ENCODE measurements at regions not wholly inside any gene's neighbourhood (a gene's known extent, or its start where the extent isn't known, plus 50 kb on each side); places are given as distances from the start of the nearest gene placed in this dataset.

GRCh38 chr3:159821736-159822135 lies 166.9 kb upstream of the IL12A start:
- TF ChIP-seq, protein P1, sequence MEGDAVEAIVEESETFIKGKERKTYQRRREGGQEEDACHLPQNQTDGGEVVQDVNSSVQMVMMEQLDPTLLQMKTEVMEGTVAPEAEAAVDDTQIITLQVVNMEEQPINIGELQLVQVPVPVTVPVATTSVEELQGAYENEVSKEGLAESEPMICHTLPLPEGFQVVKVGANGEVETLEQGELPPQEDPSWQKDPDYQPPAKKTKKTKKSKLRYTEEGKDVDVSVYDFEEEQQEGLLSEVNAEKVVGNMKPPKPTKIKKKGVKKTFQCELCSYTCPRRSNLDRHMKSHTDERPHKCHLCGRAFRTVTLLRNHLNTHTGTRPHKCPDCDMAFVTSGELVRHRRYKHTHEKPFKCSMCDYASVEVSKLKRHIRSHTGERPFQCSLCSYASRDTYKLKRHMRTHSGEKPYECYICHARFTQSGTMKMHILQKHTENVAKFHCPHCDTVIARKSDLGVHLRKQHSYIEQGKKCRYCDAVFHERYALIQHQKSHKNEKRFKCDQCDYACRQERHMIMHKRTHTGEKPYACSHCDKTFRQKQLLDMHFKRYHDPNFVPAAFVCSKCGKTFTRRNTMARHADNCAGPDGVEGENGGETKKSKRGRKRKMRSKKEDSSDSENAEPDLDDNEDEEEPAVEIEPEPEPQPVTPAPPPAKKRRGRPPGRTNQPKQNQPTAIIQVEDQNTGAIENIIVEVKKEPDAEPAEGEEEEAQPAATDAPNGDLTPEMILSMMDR (optimal IDR thresholded peaks at IDR 0.05 in 1 of 3, IDR thresholded peaks at IDR 0.05 in 1 of 3, conservative IDR thresholded peaks at IDR 0.05 in 1 of 3; ENCODE audit: extremely low read depth in 1 of 3, insufficient read depth in 2 of 3, low read length in 3 of 3), result no peak
- TF ChIP-seq EZH2 (IDR thresholded peaks at IDR 0.05; ENCODE audit: low read length), result no peak
- Histone ChIP-seq H3K4me1 (ENCODE audit: control insufficient read depth, extremely low read depth, insufficient read depth, low read length) (peaks cover 31% of the 10 kb centered on the region), H3K27me3 (ENCODE audit: control insufficient read depth, extremely low read depth, insufficient read depth, low read length) (no peaks in the 10 kb centered on the region), H3K36me3 (ENCODE audit: control insufficient read depth in 2 of 2, extremely low read depth in 1 of 2, insufficient read depth in 2 of 2, low read length in 2 of 2) (no peaks in the 10 kb centered on the region), H3K9me1 (ENCODE audit: control insufficient read depth, extremely low read depth, insufficient read depth, low read length) (peaks cover 4% of the 10 kb centered on the region), H3K27ac (ENCODE audit: control insufficient read depth, insufficient read depth, low read length) (no peak overlapping the region), H3K9me3 (ENCODE audit: control insufficient read depth, low read depth, low read length) (no peaks in the 10 kb centered on the region), H3K4me3 (ENCODE audit: control insufficient read depth in 2 of 3, extremely low read depth in 1 of 3, insufficient read depth in 2 of 3, low read depth in 1 of 3, low read length in 3 of 3) (no peak overlapping the region), H3K4me2 (ENCODE audit: control insufficient read depth, extremely low read depth, insufficient read depth, low read depth, low read length) (no peak overlapping the region), H3K9ac (ENCODE audit: control insufficient read depth, extremely low read depth, insufficient read depth, low read length) (no peak overlapping the region), H4K20me1 (ENCODE audit: control insufficient read depth, extremely low read depth, insufficient read depth, low read length) (no peaks in the 10 kb centered on the region), H3K79me2 (ENCODE audit: control insufficient read depth, insufficient read depth, low read length) (peaks cover 68% of the 10 kb centered on the region), H2AFZ (ENCODE audit: control insufficient read depth, low read length) (no peak overlapping the region)
- dilution Hi-C loops (cut with MboI; ENCODE audit: extremely low pct_ligation_motif_present, low sequenced_read_pairs), result no loop called here
- FAIRE-seq (no peak), DNase-seq (ENCODE audit: low read depth, low spot score) (no peak)

- H3K36me3 ChIP-seq (ENCODE audit: control insufficient read depth in 2 of 2, extremely low read depth in 1 of 2, insufficient read depth in 2 of 2, low read length in 2 of 2), result no peaks in the 10 kb centered on the region
- H3K9me1 ChIP-seq (ENCODE audit: control insufficient read depth, extremely low read depth, insufficient read depth, low read length), result peaks cover 4% of the 10 kb centered on the region
- peaks cover 56% of the 10 kb centered on the region for H3K79me2 ChIP-seq (ENCODE audit: control insufficient read depth, insufficient read depth, low read length)
- H3K27me3 ChIP-seq (ENCODE audit: control insufficient read depth, extremely low read depth, insufficient read depth, low read length), result no peaks in the 10 kb centered on the region
- H3K9me3 ChIP-seq (ENCODE audit: control insufficient read depth, low read depth, low read length), result no peaks in the 10 kb centered on the region
- peaks cover 35% of the 10 kb centered on the region for H3K4me1 ChIP-seq (ENCODE audit: control insufficient read depth, extremely low read depth, insufficient read depth, low read length)
- no peak overlapping the region for H2AFZ ChIP-seq (ENCODE audit: control insufficient read depth, low read length)
- H4K20me1 ChIP-seq (ENCODE audit: control insufficient read depth, extremely low read depth, insufficient read depth, low read length), result no peaks in the 10 kb centered on the region
- no peak for TF ChIP-seq EZH2 (IDR thresholded peaks at IDR 0.05; ENCODE audit: low read length)
- no peak for DNase-seq (ENCODE audit: low read depth, low spot score)
- no peak overlapping the region for H3K4me2 ChIP-seq (ENCODE audit: control insufficient read depth, extremely low read depth, insufficient read depth, low read depth, low read length)
- dilution Hi-C loops (cut with MboI; ENCODE audit: extremely low pct_ligation_motif_present, low sequenced_read_pairs), result no loop called here
- no peak overlapping the region for H3K9ac ChIP-seq (ENCODE audit: control insufficient read depth, extremely low read depth, insufficient read depth, low read length)
- FAIRE-seq, result no peak
- peak overlapping the region; percentile 10 for H3K27ac ChIP-seq (ENCODE audit: control insufficient read depth, insufficient read depth, low read length)
- no peak overlapping the region for H3K4me3 ChIP-seq (ENCODE audit: control insufficient read depth in 2 of 3, extremely low read depth in 1 of 3, insufficient read depth in 2 of 3, low read depth in 1 of 3, low read length in 3 of 3)
Measured at GRCh38 chr3:159823780-159824179, 164.9 kb upstream of the IL12A start.

GRCh38 chr3:159824333-159824732 lies 164.3 kb upstream of the IL12A start:
- H2AFZ ChIP-seq (ENCODE audit: control insufficient read depth, low read length), result no peak overlapping the region
- H3K4me2 ChIP-seq (ENCODE audit: control insufficient read depth, extremely low read depth, insufficient read depth, low read depth, low read length), result peak overlapping the region; percentile 11
- no peak for TF ChIP-seq EZH2 (IDR thresholded peaks at IDR 0.05; ENCODE audit: low read length)
- TF ChIP-seq, protein P1 (optimal IDR thresholded peaks at IDR 0.05 in 1 of 3, IDR thresholded peaks at IDR 0.05 in 1 of 3, conservative IDR thresholded peaks at IDR 0.05 in 1 of 3; ENCODE audit: extremely low read depth in 1 of 3, insufficient read depth in 2 of 3, low read length in 3 of 3), result no peak
- FAIRE-seq (peak; percentile 94), DNase-seq (ENCODE audit: low read depth, low spot score) (peak; percentile 75)
- dilution Hi-C loops (cut with MboI; ENCODE audit: extremely low pct_ligation_motif_present, low sequenced_read_pairs), result no loop called here
- no peak overlapping the region for H3K9ac ChIP-seq (ENCODE audit: control insufficient read depth, extremely low read depth, insufficient read depth, low read length)
- no peaks in the 10 kb centered on the region for H3K27me3 ChIP-seq (ENCODE audit: control insufficient read depth, extremely low read depth, insufficient read depth, low read length)
- no peaks in the 10 kb centered on the region for H3K9me3 ChIP-seq (ENCODE audit: control insufficient read depth, low read depth, low read length)
- peaks cover 41% of the 10 kb centered on the region for H3K4me1 ChIP-seq (ENCODE audit: control insufficient read depth, extremely low read depth, insufficient read depth, low read length)
- H3K9me1 ChIP-seq (ENCODE audit: control insufficient read depth, extremely low read depth, insufficient read depth, low read length), result peaks cover 4% of the 10 kb centered on the region
- H3K79me2 ChIP-seq (ENCODE audit: control insufficient read depth, insufficient read depth, low read length), result peaks cover 53% of the 10 kb centered on the region
- no peaks in the 10 kb centered on the region for H4K20me1 ChIP-seq (ENCODE audit: control insufficient read depth, extremely low read depth, insufficient read depth, low read length)
- H3K27ac ChIP-seq (ENCODE audit: control insufficient read depth, insufficient read depth, low read length), result no peak overlapping the region
- no peak overlapping the region for H3K4me3 ChIP-seq (ENCODE audit: control insufficient read depth in 2 of 3, extremely low read depth in 1 of 3, insufficient read depth in 2 of 3, low read depth in 1 of 3, low read length in 3 of 3)
- H3K36me3 ChIP-seq (ENCODE audit: control insufficient read depth in 2 of 2, extremely low read depth in 1 of 2, insufficient read depth in 2 of 2, low read length in 2 of 2), result no peaks in the 10 kb centered on the region
